Erythroblast (primary cell): ENCODE measurements at regions not wholly inside any gene's neighbourhood (a gene's known extent, or its start where the extent isn't known, plus 50 kb on each side); places are given as distances from the start of the nearest gene placed in this dataset.

Source experiments
- GATA1 ChIP-seq: IDR thresholded peaks from 2 replicates; pipeline ENCODE4 v1.6.1; 2011; ENCODE audit warnings: low read depth, mild to moderate bottlenecking, control low read depth, low read length, moderate library complexity
- POLR2A ChIP-seq: IDR thresholded peaks from 2 replicates; pipeline ENCODE4 v1.6.1; 2011; ENCODE audit warnings: mild to moderate bottlenecking, low read length

GRCh38 chr2:204081487-204082425, 145.2 kb downstream of the ICOS start:
- no peak for TF ChIP-seq POLR2A
- no peak for TF ChIP-seq GATA1
